IPS-20b (cell line): ENCODE measurements at regions not wholly inside any gene's neighbourhood (a gene's known extent, or its start where the extent isn't known, plus 50 kb on each side); places are given as distances from the start of the nearest gene placed in this dataset.

ENCODE experiments used
- H3K27ac ChIP-seq: one replicate; pipeline ENCODE4 v1.5.1; 2013; ENCODE audit warnings: low read length
- H3K27me3 ChIP-seq: 2 replicates; pipeline ENCODE4 v1.6.1; 2013; ENCODE audit warnings: mild to moderate bottlenecking, low read length, inconsistent platforms; ENCODE audit not compliant: insufficient read depth
- H3K36me3 ChIP-seq: 2 replicates; pipeline ENCODE4 v1.6.1; 2013; ENCODE audit warnings: low read depth, mild to moderate bottlenecking, inconsistent platforms, low read length, moderate library complexity; ENCODE audit not compliant: insufficient read depth
- H3K4me1 ChIP-seq: 2 replicates; pipeline ENCODE4 v1.6.1; 2013; ENCODE audit warnings: mild to moderate bottlenecking, control low read depth, inconsistent platforms, low read length, moderate library complexity; ENCODE audit not compliant: insufficient read depth
- H3K4me3 ChIP-seq: 2 replicates; pipeline ENCODE4 v1.5.1; 2013; ENCODE audit warnings: mild to moderate bottlenecking, low read length, inconsistent platforms
- H3K9ac ChIP-seq: 2 replicates; pipeline ENCODE4 v1.6.1; 2013; ENCODE audit warnings: low read depth, mild to moderate bottlenecking, inconsistent platforms, low read length, moderate library complexity
- H3K9me3 ChIP-seq: 2 replicates; pipeline ENCODE4 v1.6.1; 2013; ENCODE audit warnings: mild to moderate bottlenecking, low read depth, low read length, inconsistent platforms; ENCODE audit not compliant: insufficient read depth

DNA sequence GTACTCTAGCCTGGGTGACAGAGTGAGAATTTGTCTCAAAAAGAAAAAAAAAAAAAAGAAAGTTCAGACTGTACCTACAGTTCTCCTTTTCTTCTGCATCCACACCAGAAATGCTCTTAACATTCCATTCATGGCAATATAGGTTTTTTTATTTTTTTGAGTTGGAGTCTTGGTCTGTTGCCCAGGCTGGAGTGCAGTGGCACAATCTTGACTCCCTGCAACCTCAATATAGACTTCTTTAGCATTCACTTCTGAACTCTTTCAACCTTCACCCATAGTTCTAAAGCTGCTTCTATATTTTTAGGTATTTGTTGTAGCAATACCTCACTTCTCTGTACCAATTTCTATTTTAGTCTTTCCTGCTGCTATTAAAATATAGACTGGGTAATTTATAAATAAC lies 1095.7 kb downstream of the FLRT2 start:
- no peaks in the 10 kb centered on the region for H3K4me1 ChIP-seq
- no peaks in the 10 kb centered on the region for H3K9me3 ChIP-seq
- no peaks in the 10 kb centered on the region for H3K27me3 ChIP-seq

DNA sequence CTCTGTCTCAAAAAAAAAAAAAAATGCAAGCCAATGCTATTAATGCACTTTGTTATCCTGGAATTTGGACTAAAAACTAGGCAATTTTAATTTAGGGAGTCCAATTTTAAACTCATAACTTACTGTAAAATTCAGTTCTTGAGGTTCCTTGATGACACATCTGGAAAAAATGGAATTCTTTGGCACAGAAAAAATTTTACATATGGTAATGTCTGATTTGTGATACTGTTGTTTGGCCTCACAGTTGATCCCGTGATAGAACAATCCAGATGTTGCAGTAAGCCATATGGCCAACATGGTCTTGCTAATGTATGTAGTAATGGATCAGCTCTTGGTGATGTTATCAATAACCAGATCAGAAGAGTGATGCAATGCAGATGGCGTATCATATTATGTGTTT lies 1089.8 kb downstream of the FLRT2 start:
- H3K9me3 ChIP-seq, result no peaks in the 10 kb centered on the region
- no peaks in the 10 kb centered on the region for H3K36me3 ChIP-seq
- no peaks in the 10 kb centered on the region for H3K27me3 ChIP-seq
- H3K27ac ChIP-seq, result no peak overlapping the region
- no peaks in the 10 kb centered on the region for H3K4me1 ChIP-seq
- no peak overlapping the region for H3K9ac ChIP-seq
- no peak overlapping the region for H3K4me3 ChIP-seq

More for the DNA sequence above, 1095.7 kb downstream of the FLRT2 start:
- no peak overlapping the region for H3K27ac ChIP-seq
- no peaks in the 10 kb centered on the region for H3K36me3 ChIP-seq
- H3K9ac ChIP-seq, result no peak overlapping the region
- H3K4me3 ChIP-seq, result no peak overlapping the region

DNA sequence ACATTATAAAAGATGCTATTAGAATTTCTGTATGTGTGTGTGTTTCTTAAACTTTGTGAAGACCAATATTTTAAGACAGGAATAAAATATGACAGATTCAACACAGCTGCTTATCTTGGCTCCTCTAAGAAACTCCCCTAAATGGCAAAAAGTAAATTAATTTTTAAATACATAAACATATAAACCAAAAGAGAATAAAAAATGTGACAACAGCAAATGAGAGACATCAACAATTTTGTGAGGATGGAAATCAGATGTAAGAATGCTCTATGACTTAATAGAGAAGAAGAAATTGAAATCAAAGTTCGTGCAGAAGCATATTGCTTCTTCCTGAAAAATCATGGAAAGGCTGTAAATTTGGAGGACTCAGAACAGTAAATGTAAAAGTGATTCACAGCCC lies 1083.8 kb downstream of the FLRT2 start:
- no peaks in the 10 kb centered on the region for H3K27me3 ChIP-seq
- no peak overlapping the region for H3K4me3 ChIP-seq
- no peak overlapping the region for H3K27ac ChIP-seq
- H3K9ac ChIP-seq, result no peak overlapping the region
- H3K4me1 ChIP-seq, result no peaks in the 10 kb centered on the region
- no peaks in the 10 kb centered on the region for H3K9me3 ChIP-seq
- H3K36me3 ChIP-seq, result no peaks in the 10 kb centered on the region

DNA sequence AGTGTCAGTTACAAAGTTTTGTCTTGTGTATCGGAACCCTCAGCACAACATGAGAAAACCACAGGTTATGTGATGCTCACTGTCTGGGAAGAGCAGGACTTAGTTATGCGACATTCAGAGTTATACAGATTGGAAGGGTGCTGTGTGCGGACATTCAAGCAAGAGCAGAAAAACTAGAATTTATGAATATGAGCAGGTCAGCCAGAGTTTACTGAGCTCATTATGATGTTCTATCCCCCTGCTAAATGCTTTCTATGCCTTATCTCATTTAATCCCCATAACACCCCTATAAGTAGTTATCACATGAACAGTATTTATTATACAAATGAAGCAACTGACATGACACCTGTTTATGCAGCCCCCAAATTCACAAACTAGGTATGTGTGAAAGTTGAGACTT lies 1083.2 kb downstream of the FLRT2 start:
- Histone ChIP-seq H3K4me1 (no peaks in the 10 kb centered on the region), H3K27ac (no peak overlapping the region), H3K4me3 (no peak overlapping the region), H3K9ac (no peak overlapping the region), H3K36me3 (no peaks in the 10 kb centered on the region), H3K9me3 (no peaks in the 10 kb centered on the region), H3K27me3 (no peaks in the 10 kb centered on the region)

DNA sequence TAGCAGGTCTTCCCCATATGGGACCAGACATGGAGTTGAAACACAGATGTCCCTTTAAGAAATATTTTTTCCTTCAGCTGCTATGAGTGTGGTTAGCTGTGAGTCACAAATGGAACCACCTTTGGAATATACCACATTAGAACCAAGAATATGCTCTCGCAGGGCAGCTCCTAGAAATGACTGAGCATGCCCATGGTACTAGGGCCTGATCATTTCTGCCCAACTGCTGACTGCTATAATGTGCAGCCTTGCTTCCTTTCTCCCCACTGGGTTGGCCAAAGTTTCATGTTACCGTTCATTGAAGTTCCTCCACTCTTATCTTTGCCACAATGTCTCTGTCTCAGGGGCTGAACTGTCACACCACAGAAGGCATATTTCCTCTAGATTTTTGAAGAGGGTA lies 1074.6 kb downstream of the FLRT2 start:
- Histone ChIP-seq H3K9ac (no peak overlapping the region), H3K4me1 (no peaks in the 10 kb centered on the region), H3K27me3 (no peaks in the 10 kb centered on the region), H3K27ac (no peak overlapping the region), H3K4me3 (no peak overlapping the region), H3K9me3 (no peaks in the 10 kb centered on the region), H3K36me3 (no peaks in the 10 kb centered on the region)

DNA sequence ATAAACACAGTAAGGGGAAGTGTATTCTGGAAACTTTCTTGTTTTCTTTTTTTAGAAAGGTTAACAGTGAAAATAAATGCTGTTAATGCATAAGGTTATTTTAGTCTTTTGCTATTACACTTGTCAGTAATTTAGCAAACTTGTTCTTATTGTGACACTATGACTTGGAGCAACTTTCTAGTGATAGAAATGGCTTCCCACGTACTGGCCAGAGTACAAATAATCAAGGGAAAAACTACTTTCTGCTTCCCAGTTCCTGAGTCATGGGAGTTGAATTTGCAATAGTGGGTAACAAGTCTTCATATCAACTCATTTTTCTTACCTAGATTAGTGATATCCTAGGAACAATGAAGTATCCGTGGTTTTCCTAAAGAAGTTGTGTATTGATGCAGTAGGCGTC lies 1072.3 kb downstream of the FLRT2 start:
- H3K4me3 ChIP-seq, result no peak overlapping the region
- no peaks in the 10 kb centered on the region for H3K27me3 ChIP-seq
- no peaks in the 10 kb centered on the region for H3K9me3 ChIP-seq
- H3K4me1 ChIP-seq, result no peaks in the 10 kb centered on the region
- H3K36me3 ChIP-seq, result no peaks in the 10 kb centered on the region
- no peak overlapping the region for H3K9ac ChIP-seq
- H3K27ac ChIP-seq, result no peak overlapping the region

DNA sequence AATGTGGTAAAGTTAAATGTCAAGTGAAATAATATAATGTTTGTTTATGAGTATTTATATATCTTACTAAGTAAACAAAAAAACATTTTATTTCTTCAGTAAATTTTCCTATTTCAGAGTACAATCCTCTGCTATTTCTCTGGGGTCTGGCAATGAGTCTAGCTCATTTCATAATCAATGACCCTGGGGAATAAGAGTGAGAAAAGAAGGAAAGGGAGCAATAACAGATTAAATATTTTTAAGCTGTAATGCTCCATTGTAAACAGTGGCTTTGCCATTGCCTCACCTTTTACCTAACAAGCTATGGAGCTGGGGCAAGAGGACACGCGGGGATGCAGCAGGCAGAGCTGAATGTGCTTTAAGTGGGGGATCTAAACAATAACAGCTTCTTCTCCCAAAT lies 1071.9 kb downstream of the FLRT2 start:
- Histone ChIP-seq H3K4me3 (no peak overlapping the region), H3K9ac (no peak overlapping the region), H3K4me1 (no peaks in the 10 kb centered on the region), H3K36me3 (no peaks in the 10 kb centered on the region), H3K27ac (no peak overlapping the region), H3K9me3 (no peaks in the 10 kb centered on the region), H3K27me3 (no peaks in the 10 kb centered on the region)

DNA sequence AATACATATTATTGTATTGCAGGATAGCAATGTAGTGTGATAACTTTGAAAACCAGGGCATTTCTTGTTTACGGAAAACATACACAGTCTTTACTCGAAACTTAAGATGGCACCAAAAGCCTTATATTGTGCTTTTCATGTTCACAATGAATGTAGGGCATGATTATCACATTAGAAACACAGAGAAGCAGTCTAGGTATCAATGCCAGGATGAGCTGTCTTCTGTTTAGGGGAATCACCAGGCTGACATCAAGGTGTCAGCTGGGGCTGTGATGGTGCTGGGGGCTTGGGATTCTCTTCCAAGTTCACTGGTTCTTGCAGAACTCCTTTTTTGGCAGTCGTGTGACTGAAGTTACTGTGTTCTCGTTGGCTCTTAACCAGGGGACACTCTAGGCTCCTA lies 1067.3 kb downstream of the FLRT2 start:
- no peaks in the 10 kb centered on the region for H3K36me3 ChIP-seq
- no peak overlapping the region for H3K27ac ChIP-seq
- no peaks in the 10 kb centered on the region for H3K4me1 ChIP-seq
- H3K9me3 ChIP-seq, result no peaks in the 10 kb centered on the region
- H3K27me3 ChIP-seq, result no peaks in the 10 kb centered on the region
- H3K4me3 ChIP-seq, result no peak overlapping the region
- no peak overlapping the region for H3K9ac ChIP-seq

DNA sequence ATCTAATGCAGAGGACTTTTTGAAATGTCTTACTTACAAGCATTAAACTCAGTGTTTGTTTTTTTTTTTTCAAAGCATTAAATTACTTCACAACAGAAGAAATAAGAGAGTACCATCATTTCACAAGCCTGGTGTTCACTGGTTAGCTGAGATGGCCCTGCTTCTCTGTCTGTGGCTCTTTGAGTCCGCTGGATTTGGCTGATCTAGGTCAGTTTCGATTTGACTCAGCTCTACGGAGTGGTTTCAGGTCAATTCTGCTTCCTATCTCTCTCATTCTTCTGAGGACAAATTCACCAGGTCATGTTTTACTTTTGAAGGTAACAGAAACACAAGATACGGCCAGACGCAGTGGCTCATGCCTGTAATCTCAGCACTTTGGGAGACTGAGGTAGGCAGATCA lies 1066.1 kb downstream of the FLRT2 start:
- Histone ChIP-seq H3K9me3 (no peaks in the 10 kb centered on the region), H3K4me3 (no peak overlapping the region), H3K36me3 (no peaks in the 10 kb centered on the region), H3K27ac (no peak overlapping the region), H3K4me1 (no peaks in the 10 kb centered on the region), H3K9ac (no peak overlapping the region), H3K27me3 (no peaks in the 10 kb centered on the region)

DNA sequence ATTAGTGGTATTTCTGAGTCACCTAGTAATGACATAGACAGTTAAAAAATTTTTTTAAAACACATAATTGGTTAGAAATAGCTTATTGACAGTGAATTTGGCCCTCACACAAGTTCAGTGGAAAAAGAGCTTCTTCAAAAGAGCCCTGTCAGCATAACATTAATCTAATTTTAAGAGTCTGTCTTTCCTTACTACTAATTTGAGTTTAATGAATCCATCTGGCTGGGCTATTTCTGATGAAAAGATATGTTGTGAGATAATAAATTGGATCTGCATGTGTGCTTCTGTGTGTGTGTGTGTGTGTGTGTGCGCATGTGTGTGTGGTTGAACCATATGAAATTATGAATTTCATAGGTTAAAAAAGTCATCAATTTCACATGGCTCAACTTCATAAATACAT lies 1045.2 kb downstream of the FLRT2 start:
- no peaks in the 10 kb centered on the region for H3K36me3 ChIP-seq
- no peak overlapping the region for H3K27ac ChIP-seq
- no peak overlapping the region for H3K4me3 ChIP-seq
- no peaks in the 10 kb centered on the region for H3K27me3 ChIP-seq
- H3K4me1 ChIP-seq, result no peaks in the 10 kb centered on the region
- no peak overlapping the region for H3K9ac ChIP-seq
- no peaks in the 10 kb centered on the region for H3K9me3 ChIP-seq

DNA sequence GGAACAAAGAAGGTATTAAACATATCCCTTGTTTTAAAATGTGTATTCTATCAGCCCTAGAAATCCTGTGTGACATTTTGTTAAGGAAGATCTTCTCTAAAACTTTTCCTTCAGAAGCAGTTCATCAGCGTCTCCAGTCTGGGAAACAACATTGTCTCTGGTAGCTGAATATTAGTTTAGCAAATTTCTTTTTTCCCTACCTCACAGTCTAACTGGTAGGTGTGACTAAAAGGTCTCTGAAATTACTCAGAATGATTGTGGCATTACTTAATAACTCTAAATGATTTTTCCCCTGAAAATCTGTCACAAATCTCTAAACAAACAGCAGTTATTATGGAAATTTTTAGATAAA lies 1044.8 kb downstream of the FLRT2 start:
- Histone ChIP-seq H3K36me3 (no peaks in the 10 kb centered on the region), H3K9me3 (no peaks in the 10 kb centered on the region), H3K27me3 (no peaks in the 10 kb centered on the region), H3K27ac (no peak overlapping the region), H3K4me3 (no peak overlapping the region), H3K4me1 (no peaks in the 10 kb centered on the region), H3K9ac (no peak overlapping the region)

DNA sequence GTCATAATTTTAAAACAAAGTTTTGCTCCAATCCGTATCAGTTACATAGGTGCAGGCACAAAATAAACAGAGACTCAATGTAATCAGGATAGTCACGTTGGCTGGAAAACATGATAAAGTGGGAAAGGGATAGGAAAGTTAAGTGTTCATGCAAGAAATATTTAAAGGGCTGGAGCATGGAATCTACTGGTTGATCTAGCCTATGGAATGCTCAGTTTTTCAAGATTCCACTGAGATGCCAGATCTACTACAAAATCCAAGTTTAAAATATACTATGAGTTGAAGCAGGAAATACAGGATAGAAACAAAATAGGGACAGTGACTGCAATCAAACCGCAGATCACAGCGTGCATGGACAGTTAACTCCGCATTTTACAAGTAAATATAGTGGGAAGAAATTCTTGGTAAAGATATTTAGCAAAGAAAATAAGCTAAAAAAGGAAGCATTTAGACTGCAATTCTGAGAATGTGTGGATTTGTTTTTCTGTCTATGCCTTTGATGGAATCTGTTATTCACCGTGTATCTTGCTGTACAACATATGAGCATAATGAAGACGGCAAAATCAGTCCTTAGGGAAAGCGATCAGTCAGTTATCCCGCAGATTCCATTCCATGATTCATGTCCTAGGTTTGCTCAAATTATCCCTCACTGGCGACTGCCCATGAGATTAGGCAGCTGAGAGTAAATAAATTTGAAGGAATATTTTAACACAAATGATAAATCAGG lies 1044.3 kb downstream of the FLRT2 start:
- no peak overlapping the region for H3K27ac ChIP-seq
- no peaks in the 10 kb centered on the region for H3K4me1 ChIP-seq
- H3K27me3 ChIP-seq, result no peaks in the 10 kb centered on the region
- H3K9me3 ChIP-seq, result no peaks in the 10 kb centered on the region
- no peak overlapping the region for H3K4me3 ChIP-seq
- no peaks in the 10 kb centered on the region for H3K36me3 ChIP-seq
- H3K9ac ChIP-seq, result no peak overlapping the region
